CD14-positive monocyte (primary cell): ENCODE measurements at regions not wholly inside any gene's neighbourhood (a gene's known extent, or its start where the extent isn't known, plus 50 kb on each side); places are given as distances from the start of the nearest gene placed in this dataset.
"Not testable (repeated sequence)": the region's sequence is repeated elsewhere in the genome, so short reads cannot be mapped to it uniquely, and the experiment has no call there.

ENCODE experiments used
- DNase-seq, 3 donors: peaks; one replicate each; pipeline ENCODE4 v3.0.0-alpha.2; 2011 to 2022
- H2AFZ ChIP-seq: 2 replicates; pipeline ENCODE4 v1.6.0; 2012; ENCODE audit warnings: mild to moderate bottlenecking, low read depth, low read length, inconsistent platforms; ENCODE audit not compliant: insufficient read depth, poor library complexity, severe bottlenecking
- H3K27ac ChIP-seq, 2 donors: 1 replicate in 1 of 2; 2 replicates in 1 of 2; pipeline ENCODE4 v1.5.1; 2012 to 2013; ENCODE audit warnings: low read length in 2 of 2, control low read depth in 1 of 2, inconsistent platforms in 1 of 2, low read depth in 1 of 2, mild to moderate bottlenecking in 1 of 2
- H3K27me3 ChIP-seq, 2 donors: one replicate each; pipeline versions ENCODE4 v1.6.0 to v1.6.1; 2011 to 2013; ENCODE audit warnings: low read length in 2 of 2; ENCODE audit not compliant: control insufficient read depth in 2 of 2, insufficient read depth in 2 of 2
- H3K36me3 ChIP-seq, 2 donors: replicated peaks in 1 of 2; 1 replicate in 1 of 2; 2 replicates in 1 of 2; pipeline versions ENCODE4 v1.5.1 to v1.6.1; 2012 to 2013; ENCODE audit warnings: low read length in 2 of 2, control low read depth in 1 of 2, inconsistent platforms in 1 of 2, mild to moderate bottlenecking in 1 of 2; ENCODE audit not compliant: insufficient read depth in 2 of 2, control insufficient read depth in 1 of 2
- H3K4me1 ChIP-seq, 2 donors: 1 replicate in 1 of 2; 2 replicates in 1 of 2; pipeline versions ENCODE4 v1.5.1 to v1.6.1; 2012 to 2013; ENCODE audit warnings: low read length in 2 of 2, control low read depth in 1 of 2, inconsistent platforms in 1 of 2, mild to moderate bottlenecking in 1 of 2, moderate library complexity in 1 of 2; ENCODE audit not compliant: insufficient read depth in 2 of 2, control insufficient read depth in 1 of 2
- H3K4me2 ChIP-seq: replicated peaks from 2 replicates; pipeline ENCODE3; 2012; ENCODE audit warnings: low read length, moderate library complexity, mild to moderate bottlenecking; ENCODE audit not compliant: poor library complexity, severe bottlenecking; ENCODE audit errors: extremely low read depth
- H3K4me3 ChIP-seq, 3 experiments: fragments of 200-600 bp in 1 of 3; sonication (generic) in 1 of 3; replicated peaks in 1 of 3; 1 replicate in 2 of 3; 2 replicates in 1 of 3; pipeline ENCODE4 v1.5.1; 2011 to 2013; ENCODE audit warnings: low read length in 3 of 3, mild to moderate bottlenecking in 3 of 3, control low read depth in 2 of 3, low read depth in 2 of 3, inconsistent platforms in 1 of 3, moderate library complexity in 1 of 3
- H3K79me2 ChIP-seq: 2 replicates; pipeline ENCODE4 v1.6.0; 2012; ENCODE audit warnings: mild to moderate bottlenecking, control low read depth, inconsistent platforms, low read length, moderate library complexity; ENCODE audit not compliant: insufficient read depth
- H3K9ac ChIP-seq: 2 replicates; pipeline ENCODE4 v1.6.0; 2017; ENCODE audit warnings: low read length, mild to moderate bottlenecking; ENCODE audit not compliant: insufficient read depth, poor library complexity, severe bottlenecking
- H3K9me3 ChIP-seq, 2 donors: replicated peaks in 1 of 2; 1 replicate in 1 of 2; 2 replicates in 1 of 2; pipeline versions ENCODE4 v1.5.1 to v1.6.1; 2012 to 2013; ENCODE audit warnings: low read length in 2 of 2, control low read depth in 1 of 2; ENCODE audit not compliant: control insufficient read depth in 1 of 2, insufficient read depth in 1 of 2
- H4K20me1 ChIP-seq: 2 replicates; pipeline ENCODE4 v1.6.0; 2012; ENCODE audit warnings: mild to moderate bottlenecking, low read length, control low read depth, moderate library complexity; ENCODE audit not compliant: insufficient read depth
- H3K27ac Mint-ChIP-seq, 7 donors: one replicate each; pipeline ENCODE4 v1.8.0; 2020; ENCODE audit warnings: mild to moderate bottlenecking in 7 of 7, mixed read lengths in 7 of 7, moderate library complexity in 6 of 7, inconsistent platforms in 2 of 7
- H3K27me3 Mint-ChIP-seq, 3 donors: one replicate each; pipeline ENCODE4 v1.8.0; 2021 to 2022; ENCODE audit warnings: low read depth in 3 of 3, mild to moderate bottlenecking in 3 of 3, mixed read lengths in 3 of 3, moderate library complexity in 3 of 3, inconsistent platforms in 1 of 3
- H3K36me3 Mint-ChIP-seq, 2 donors: one replicate each; pipeline ENCODE4 v1.8.0; 2020; ENCODE audit warnings: mixed read lengths in 2 of 2, inconsistent platforms in 1 of 2, mild to moderate bottlenecking in 1 of 2
- H3K4me1 Mint-ChIP-seq: one replicate; pipeline ENCODE4 v1.8.0; 2020; ENCODE audit warnings: mild to moderate bottlenecking, mixed read lengths
- H3K4me3 Mint-ChIP-seq, 2 donors: one replicate each; pipeline ENCODE4 v1.8.0; 2020; ENCODE audit warnings: mild to moderate bottlenecking in 2 of 2, mixed read lengths in 2 of 2, moderate library complexity in 1 of 2
- H3K9me3 Mint-ChIP-seq, 7 donors: one replicate each; pipeline ENCODE4 v1.8.0; 2020 to 2022; ENCODE audit warnings: mixed read lengths in 7 of 7, mild to moderate bottlenecking in 6 of 7, moderate library complexity in 6 of 7, inconsistent platforms in 2 of 7
- CTCF ChIP-seq: fragments of 200-600 bp; IDR thresholded peaks from one replicate; pipeline ENCODE4 v1.8.0; 2022; ENCODE audit warnings: antibody characterized with exemption, mild to moderate bottlenecking
- WGBS: methylation state at CpG from one replicate; pipeline ENCODE4 v1.1.5; 2013; ENCODE audit warnings: missing lambda C conversion rate; ENCODE audit not compliant: insufficient coverage; 5-methylcytosine and 5-hydroxymethylcytosine counted together
- intact Hi-C, 2 donors: fragments of 100-400 bp; cut with micrococcal nuclease; formaldehyde crosslinking; loops; one replicate each; pipeline versions ENCODE4 v1.15.0 to v1.15.1; 2023

- Mint-ChIP-seq H3K4me1 (no peaks in the 10 kb centered on the region), H3K36me3 (no peaks in the 10 kb centered on the region), H3K27ac (no peak overlapping the region), H3K9me3 (peaks cover 0 to 2% (median 0%) of the 10 kb centered on the region in 7 donors), H3K4me3 (no peak overlapping the region), H3K27me3 (peaks cover 2 to 5% (median 3%) of the 10 kb centered on the region in 3 donors)
- no peak for TF ChIP-seq CTCF
- H3K79me2 ChIP-seq = no peaks in the 10 kb centered on the region
- no CpG with 5 or more reads among the region's 7 CpGs for WGBS
- no peaks in the 10 kb centered on the region for H4K20me1 ChIP-seq
- H3K36me3 ChIP-seq = no peaks in the 10 kb centered on the region
- H3K4me3 ChIP-seq = no peak overlapping the region
- no peak overlapping the region for H3K4me2 ChIP-seq
- no peaks in the 10 kb centered on the region for H3K4me1 ChIP-seq
- no peak overlapping the region for H3K9ac ChIP-seq
- DNase-seq = no peak
- H3K27ac ChIP-seq = no peak overlapping the region
- H3K9me3 ChIP-seq = no peaks in the 10 kb centered on the region
- no peaks in the 10 kb centered on the region for H3K27me3 ChIP-seq
- H2AFZ ChIP-seq = no peak overlapping the region
- intact Hi-C loops = no loop called here
Measured at GRCh38 chrX:110519906-110520452, 161.3 kb downstream of the RTL9 start.

- intact Hi-C loops, H3K4me2 ChIP-seq, DNase-seq, H3K27ac ChIP-seq, H3K4me1 ChIP-seq, H4K20me1 ChIP-seq, H3K27ac Mint-ChIP-seq, H3K4me3 Mint-ChIP-seq, H3K9ac ChIP-seq, H3K4me1 Mint-ChIP-seq, H3K36me3 Mint-ChIP-seq, H3K36me3 ChIP-seq, H3K79me2 ChIP-seq, H3K4me3 ChIP-seq, H3K9me3 ChIP-seq, H2AFZ ChIP-seq, H3K9me3 Mint-ChIP-seq, H3K27me3 Mint-ChIP-seq, H3K27me3 ChIP-seq: not testable (repeated sequence)
- WGBS = no CpG with 5 or more reads among the region's 13 CpGs
Measured at GRCh38 chrX:110520652-110521051, 162.0 kb downstream of the RTL9 start.
